HL-60 (cell line): ENCODE measurements at regions not wholly inside any gene's neighbourhood (a gene's known extent, or its start where the extent isn't known, plus 50 kb on each side); places are given as distances from the start of the nearest gene placed in this dataset.

Source experiments
- CTCF ChIP-seq: IDR thresholded peaks from one replicate; pipeline ENCODE4 v1.5.1; 2011; ENCODE audit warnings: low read length, control low read depth, inconsistent platforms; ENCODE audit not compliant: insufficient read depth
- GABPA ChIP-seq: IDR thresholded peaks from 2 replicates; pipeline ENCODE4 v1.6.1; 2012; ENCODE audit warnings: low read depth

- TF ChIP-seq GABPA, result no peak
- no peak for TF ChIP-seq CTCF
Observed at GRCh38 chr6:66048684-66049474, 341.9 kb upstream of the EYS start.
